ENCODE measurements at regions not wholly inside any gene's neighbourhood (a gene's known extent, or its start where the extent isn't known, plus 50 kb on each side); places are given as distances from the start of the nearest gene placed in this dataset.

DNA sequence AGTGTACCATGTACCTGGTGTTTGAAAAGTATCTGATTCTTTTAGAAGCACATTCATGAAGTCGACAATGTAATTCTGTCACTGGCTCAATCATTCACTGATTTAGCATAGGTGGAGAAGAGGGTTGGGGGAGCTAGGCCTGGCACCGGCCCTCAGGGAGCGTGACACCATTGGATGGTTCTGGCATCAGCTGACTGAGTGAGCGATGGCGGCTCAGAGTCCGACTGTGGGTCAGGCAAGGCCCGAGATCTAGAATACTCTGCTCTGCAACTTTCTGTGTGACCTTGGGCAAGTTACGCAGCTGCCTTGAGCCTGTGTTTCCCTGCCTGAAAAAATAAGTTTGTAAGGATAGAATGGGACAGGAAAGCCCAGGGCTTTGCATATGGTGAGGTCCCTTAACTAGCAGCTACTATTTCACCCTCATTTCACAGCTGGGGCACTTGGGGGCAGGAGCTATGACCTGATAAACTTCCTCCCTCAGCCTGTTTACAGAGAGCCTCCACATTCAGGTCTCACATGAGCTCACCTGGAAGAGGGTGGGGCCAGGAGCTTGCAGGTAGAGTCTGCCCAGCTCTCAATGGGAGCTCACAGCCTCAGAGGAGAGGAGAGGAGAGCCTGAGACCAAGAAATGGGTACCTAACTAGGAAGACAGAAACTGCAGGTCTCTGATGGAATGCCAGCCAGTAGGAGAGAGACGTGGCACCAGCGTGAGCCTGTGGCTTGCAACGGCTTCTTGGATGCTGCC is 153.7 kb upstream of the TLE3 start:
- Histone ChIP-seq H3K4me2 (ENCODE audit: low read length) (no peak overlapping the region), H3K79me2 (replicated peaks; ENCODE audit: insufficient read depth, low read length) (no peaks in the 10 kb centered on the region), H3K36me3 (ENCODE audit: insufficient read depth, low read length) (no peaks in the 10 kb centered on the region), H3K27me3 (ENCODE audit: insufficient read depth, low read depth, low read length) (no peaks in the 10 kb centered on the region), H3K27ac (ENCODE audit: low read length) (no peak overlapping the region), H2AFZ (ENCODE audit: low read depth, low read length) (no peak overlapping the region), H3K9me3 (ENCODE audit: low read length) (no peaks in the 10 kb centered on the region), H3K9me2 (ENCODE audit: insufficient read depth, low read length) (no peaks in the 10 kb centered on the region), H3K9ac (ENCODE audit: low read length) (no peak overlapping the region), H3K4me3 (ENCODE audit: low read length) (no peak overlapping the region), H4K20me1 (ENCODE audit: insufficient read depth) (no peaks in the 10 kb centered on the region), H3F3A (ENCODE audit: insufficient read depth, low read length, poor library complexity, severe bottlenecking) (no peaks in the 10 kb centered on the region)
- TF ChIP-seq, protein P1, sequence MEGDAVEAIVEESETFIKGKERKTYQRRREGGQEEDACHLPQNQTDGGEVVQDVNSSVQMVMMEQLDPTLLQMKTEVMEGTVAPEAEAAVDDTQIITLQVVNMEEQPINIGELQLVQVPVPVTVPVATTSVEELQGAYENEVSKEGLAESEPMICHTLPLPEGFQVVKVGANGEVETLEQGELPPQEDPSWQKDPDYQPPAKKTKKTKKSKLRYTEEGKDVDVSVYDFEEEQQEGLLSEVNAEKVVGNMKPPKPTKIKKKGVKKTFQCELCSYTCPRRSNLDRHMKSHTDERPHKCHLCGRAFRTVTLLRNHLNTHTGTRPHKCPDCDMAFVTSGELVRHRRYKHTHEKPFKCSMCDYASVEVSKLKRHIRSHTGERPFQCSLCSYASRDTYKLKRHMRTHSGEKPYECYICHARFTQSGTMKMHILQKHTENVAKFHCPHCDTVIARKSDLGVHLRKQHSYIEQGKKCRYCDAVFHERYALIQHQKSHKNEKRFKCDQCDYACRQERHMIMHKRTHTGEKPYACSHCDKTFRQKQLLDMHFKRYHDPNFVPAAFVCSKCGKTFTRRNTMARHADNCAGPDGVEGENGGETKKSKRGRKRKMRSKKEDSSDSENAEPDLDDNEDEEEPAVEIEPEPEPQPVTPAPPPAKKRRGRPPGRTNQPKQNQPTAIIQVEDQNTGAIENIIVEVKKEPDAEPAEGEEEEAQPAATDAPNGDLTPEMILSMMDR (IDR thresholded peaks at IDR 0.05; ENCODE audit: poor library complexity, severe bottlenecking): no peak

- H3K36me3 ChIP-seq (ENCODE audit: insufficient read depth, low read length): no peaks in the 10 kb centered on the region
- H3K4me3 ChIP-seq (ENCODE audit: low read length): no peak overlapping the region
- H3K9me2 ChIP-seq (ENCODE audit: insufficient read depth, low read length): no peaks in the 10 kb centered on the region
- no peaks in the 10 kb centered on the region for H3K9me3 ChIP-seq (ENCODE audit: low read length)
- H3K9ac ChIP-seq (ENCODE audit: low read length): no peak overlapping the region
- no peaks in the 10 kb centered on the region for H3F3A ChIP-seq (ENCODE audit: insufficient read depth, low read length, poor library complexity, severe bottlenecking)
- no peak overlapping the region for H3K27ac ChIP-seq (ENCODE audit: low read length)
- H3K4me2 ChIP-seq (ENCODE audit: low read length): no peak overlapping the region
- H4K20me1 ChIP-seq (ENCODE audit: insufficient read depth): no peaks in the 10 kb centered on the region
- H2AFZ ChIP-seq (ENCODE audit: low read depth, low read length): no peak overlapping the region
- TF ChIP-seq EP300 (conservative IDR thresholded peaks at IDR 0.05; ENCODE audit: poor library complexity, severe bottlenecking): no peak
- TF ChIP-seq MXI1 (conservative IDR thresholded peaks at IDR 0.05; ENCODE audit: poor library complexity, severe bottlenecking): no peak
- no peak for TF ChIP-seq TAF1 (IDR thresholded peaks at IDR 0.05; ENCODE audit: low read depth)
- TF ChIP-seq, protein P2, sequence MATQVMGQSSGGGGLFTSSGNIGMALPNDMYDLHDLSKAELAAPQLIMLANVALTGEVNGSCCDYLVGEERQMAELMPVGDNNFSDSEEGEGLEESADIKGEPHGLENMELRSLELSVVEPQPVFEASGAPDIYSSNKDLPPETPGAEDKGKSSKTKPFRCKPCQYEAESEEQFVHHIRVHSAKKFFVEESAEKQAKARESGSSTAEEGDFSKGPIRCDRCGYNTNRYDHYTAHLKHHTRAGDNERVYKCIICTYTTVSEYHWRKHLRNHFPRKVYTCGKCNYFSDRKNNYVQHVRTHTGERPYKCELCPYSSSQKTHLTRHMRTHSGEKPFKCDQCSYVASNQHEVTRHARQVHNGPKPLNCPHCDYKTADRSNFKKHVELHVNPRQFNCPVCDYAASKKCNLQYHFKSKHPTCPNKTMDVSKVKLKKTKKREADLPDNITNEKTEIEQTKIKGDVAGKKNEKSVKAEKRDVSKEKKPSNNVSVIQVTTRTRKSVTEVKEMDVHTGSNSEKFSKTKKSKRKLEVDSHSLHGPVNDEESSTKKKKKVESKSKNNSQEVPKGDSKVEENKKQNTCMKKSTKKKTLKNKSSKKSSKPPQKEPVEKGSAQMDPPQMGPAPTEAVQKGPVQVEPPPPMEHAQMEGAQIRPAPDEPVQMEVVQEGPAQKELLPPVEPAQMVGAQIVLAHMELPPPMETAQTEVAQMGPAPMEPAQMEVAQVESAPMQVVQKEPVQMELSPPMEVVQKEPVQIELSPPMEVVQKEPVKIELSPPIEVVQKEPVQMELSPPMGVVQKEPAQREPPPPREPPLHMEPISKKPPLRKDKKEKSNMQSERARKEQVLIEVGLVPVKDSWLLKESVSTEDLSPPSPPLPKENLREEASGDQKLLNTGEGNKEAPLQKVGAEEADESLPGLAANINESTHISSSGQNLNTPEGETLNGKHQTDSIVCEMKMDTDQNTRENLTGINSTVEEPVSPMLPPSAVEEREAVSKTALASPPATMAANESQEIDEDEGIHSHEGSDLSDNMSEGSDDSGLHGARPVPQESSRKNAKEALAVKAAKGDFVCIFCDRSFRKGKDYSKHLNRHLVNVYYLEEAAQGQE (IDR thresholded peaks at IDR 0.05; ENCODE audit: borderline replicate concordance): no peak
- no peak for TF ChIP-seq RAD21 (conservative IDR thresholded peaks at IDR 0.05)
- TF ChIP-seq, protein P1 (IDR thresholded peaks at IDR 0.05; ENCODE audit: poor library complexity, severe bottlenecking): no peak
- no peak for TF ChIP-seq POLR2AphosphoS5 (IDR thresholded peaks at IDR 0.05)
- TF ChIP-seq EZH2 (IDR thresholded peaks at IDR 0.05; ENCODE audit: borderline replicate concordance, insufficient read depth, low read length, poor library complexity, severe bottlenecking): no peak
- no peak for TF ChIP-seq SMC3 (conservative IDR thresholded peaks at IDR 0.05; ENCODE audit: poor library complexity)
- no peaks in the 10 kb centered on the region for H3K27me3 ChIP-seq (ENCODE audit: insufficient read depth, low read depth, low read length)
- H3K79me2 ChIP-seq (replicated peaks; ENCODE audit: insufficient read depth, low read length): no peaks in the 10 kb centered on the region
Observed at GRCh38 chr15:70250208-70251201, 152.8 kb upstream of the TLE3 start.

Data from neural cell (in vitro differentiated cells).